ENCODE measurements at regions not wholly inside any gene's neighbourhood (a gene's known extent, or its start where the extent isn't known, plus 50 kb on each side); places are given as distances from the start of the nearest gene placed in this dataset.

DNA sequence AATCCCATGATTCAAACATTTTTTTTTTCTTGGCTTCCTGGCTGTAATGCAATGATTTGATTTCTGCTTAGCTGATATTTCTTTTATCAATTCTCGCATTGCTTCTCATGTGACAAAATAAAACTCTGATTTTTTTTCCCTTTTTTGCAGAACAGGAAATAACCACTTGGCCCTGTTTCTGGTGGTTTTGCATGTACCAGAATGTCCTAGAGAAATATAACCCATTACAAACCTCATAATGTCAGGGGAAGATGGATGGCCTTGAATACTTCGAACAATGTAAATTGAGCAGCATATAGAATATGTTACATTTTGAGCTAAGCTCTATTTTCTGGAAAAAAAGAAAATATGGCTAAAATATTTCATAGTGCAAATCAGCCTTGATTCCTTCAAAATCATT, 275.6 kb downstream of the RAP2B start:
- no peak for DNase-seq
- WGBS, 5 donors: 5 to 20% (median 6%) methylated on average over 2 of the region's 2 CpGs
- Histone ChIP-seq H3K4me1 (peaks cover 0 to 16% (median 10%) of the 10 kb centered on the region in 6 donors), H3K27me3 (replicated peaks in 1 of 7) (no peaks in the 10 kb centered on the region), H3K27ac (no peak overlapping the region), H3K4me3 (no peak overlapping the region), H3K36me3 (no peaks in the 10 kb centered on the region), H3K9me3 (no peaks in the 10 kb centered on the region)
- TF ChIP-seq, protein P1, sequence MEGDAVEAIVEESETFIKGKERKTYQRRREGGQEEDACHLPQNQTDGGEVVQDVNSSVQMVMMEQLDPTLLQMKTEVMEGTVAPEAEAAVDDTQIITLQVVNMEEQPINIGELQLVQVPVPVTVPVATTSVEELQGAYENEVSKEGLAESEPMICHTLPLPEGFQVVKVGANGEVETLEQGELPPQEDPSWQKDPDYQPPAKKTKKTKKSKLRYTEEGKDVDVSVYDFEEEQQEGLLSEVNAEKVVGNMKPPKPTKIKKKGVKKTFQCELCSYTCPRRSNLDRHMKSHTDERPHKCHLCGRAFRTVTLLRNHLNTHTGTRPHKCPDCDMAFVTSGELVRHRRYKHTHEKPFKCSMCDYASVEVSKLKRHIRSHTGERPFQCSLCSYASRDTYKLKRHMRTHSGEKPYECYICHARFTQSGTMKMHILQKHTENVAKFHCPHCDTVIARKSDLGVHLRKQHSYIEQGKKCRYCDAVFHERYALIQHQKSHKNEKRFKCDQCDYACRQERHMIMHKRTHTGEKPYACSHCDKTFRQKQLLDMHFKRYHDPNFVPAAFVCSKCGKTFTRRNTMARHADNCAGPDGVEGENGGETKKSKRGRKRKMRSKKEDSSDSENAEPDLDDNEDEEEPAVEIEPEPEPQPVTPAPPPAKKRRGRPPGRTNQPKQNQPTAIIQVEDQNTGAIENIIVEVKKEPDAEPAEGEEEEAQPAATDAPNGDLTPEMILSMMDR (IDR thresholded peaks at IDR 0.05 in 8 of 11, conservative IDR thresholded peaks at IDR 0.05 in 3 of 11): no peak
- intact Hi-C loops (cut with DNase I; ENCODE audit: low total_unique reads): no loop called here

DNA sequence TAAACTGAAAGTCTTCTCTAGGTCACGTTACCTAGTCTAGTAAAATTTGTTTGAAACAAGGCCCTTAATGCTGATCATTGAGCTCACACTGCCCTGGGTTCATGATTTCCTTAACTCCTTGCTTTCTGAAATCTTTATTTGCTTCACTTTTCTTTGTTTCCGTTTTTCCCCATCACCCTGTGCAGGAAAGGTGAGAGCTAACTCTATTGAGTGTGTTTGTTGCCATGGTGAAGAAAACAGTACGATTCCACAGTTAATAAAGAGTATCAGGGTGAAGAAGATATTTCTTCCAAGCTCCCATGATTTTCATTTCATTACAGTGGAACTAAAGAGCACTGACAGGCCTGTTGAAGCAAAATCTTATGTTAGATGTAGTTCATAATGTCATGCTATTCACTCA, 276.2 kb downstream of the RAP2B start:
- DNase-seq: no peak
- intact Hi-C loops (cut with DNase I; ENCODE audit: low total_unique reads): no loop called here
- TF ChIP-seq, protein P1 (IDR thresholded peaks at IDR 0.05 in 8 of 11, conservative IDR thresholded peaks at IDR 0.05 in 3 of 11): no peak
- TF ChIP-seq POLR2AphosphoS5 (IDR thresholded peaks at IDR 0.05) (no peak), POLR2A (IDR thresholded peaks at IDR 0.05) (no peak)
- WGBS, 5 donors: 66 to 87% (median 71%) methylated on average over 3 of the region's 3 CpGs
- H3K4me3 ChIP-seq: no peak overlapping the region
- peaks cover 0 to 16% (median 10%) of the 10 kb centered on the region in 6 donors for H3K4me1 ChIP-seq
- no peaks in the 10 kb centered on the region for H3K27me3 ChIP-seq (replicated peaks in 1 of 7)
- no peak overlapping the region for H3K27ac ChIP-seq
- H3K9me3 ChIP-seq: no peaks in the 10 kb centered on the region
- no peaks in the 10 kb centered on the region for H3K36me3 ChIP-seq

DNA sequence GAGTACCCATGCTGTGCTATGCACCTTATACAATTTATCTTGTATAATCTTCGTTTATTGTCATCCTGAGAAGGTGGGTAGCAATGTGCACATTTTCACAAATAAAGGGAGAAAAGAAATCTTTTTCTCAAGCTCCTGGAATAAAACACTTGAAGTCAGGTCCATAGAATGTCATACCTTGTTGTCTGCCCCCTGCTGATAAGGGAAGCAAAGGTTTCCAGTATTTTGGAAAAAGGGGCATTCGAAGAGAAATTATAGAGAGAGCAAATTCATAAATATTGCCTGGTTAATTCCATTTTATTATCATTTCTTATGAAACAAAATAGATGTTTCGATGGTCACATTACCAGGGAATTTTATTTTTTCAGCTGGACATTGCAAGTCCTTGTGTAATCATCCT, 277.8 kb downstream of the RAP2B start:
- no peaks in the 10 kb centered on the region for H3K27me3 ChIP-seq (replicated peaks in 1 of 7)
- intact Hi-C loops (cut with DNase I; ENCODE audit: low total_unique reads): no loop called here
- no peak overlapping the region for H3K27ac ChIP-seq
- no peak overlapping the region for H3K4me3 ChIP-seq
- no peak for TF ChIP-seq POLR2AphosphoS5 (IDR thresholded peaks at IDR 0.05)
- no peak for TF ChIP-seq POLR2A (IDR thresholded peaks at IDR 0.05)
- TF ChIP-seq, protein P1 (IDR thresholded peaks at IDR 0.05 in 8 of 11, conservative IDR thresholded peaks at IDR 0.05 in 3 of 11): no peak
- WGBS, 5 donors: 76 to 88% (median 80%) methylated on average over 3 of the region's 3 CpGs
- peaks cover 0 to 16% (median 10%) of the 10 kb centered on the region in 6 donors for H3K4me1 ChIP-seq
- no peaks in the 10 kb centered on the region for H3K9me3 ChIP-seq
- H3K36me3 ChIP-seq: no peaks in the 10 kb centered on the region
- DNase-seq: no peak

DNA sequence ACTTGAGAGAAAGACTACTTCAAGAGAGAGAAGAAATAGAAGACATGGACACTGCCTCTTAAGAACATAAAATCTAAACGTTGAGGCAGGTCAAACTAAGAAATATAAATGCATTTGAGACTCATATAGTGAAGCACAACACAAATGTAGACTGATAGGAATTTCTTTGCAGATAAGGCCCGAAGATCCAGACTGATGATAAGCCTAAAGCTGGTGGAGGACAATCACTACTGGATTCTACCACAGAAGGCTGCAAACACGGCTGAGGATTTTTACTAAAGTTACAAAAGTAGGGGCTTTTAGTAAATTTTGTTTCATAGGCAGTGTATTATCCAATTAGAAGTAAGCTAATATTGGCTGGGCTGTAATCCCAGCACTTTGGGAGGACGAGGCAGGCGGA, 278.3 kb downstream of the RAP2B start:
- H3K4me1 ChIP-seq: peaks cover 0 to 16% (median 10%) of the 10 kb centered on the region in 6 donors
- no peaks in the 10 kb centered on the region for H3K36me3 ChIP-seq
- no peak for DNase-seq
- 85 to 94% (median 90%) methylated on average over 5 of the region's 5 CpGs for WGBS, 5 donors
- intact Hi-C loops (cut with DNase I; ENCODE audit: low total_unique reads): no loop called here
- no peak for TF ChIP-seq POLR2AphosphoS5 (IDR thresholded peaks at IDR 0.05)
- TF ChIP-seq, protein P1 (IDR thresholded peaks at IDR 0.05 in 8 of 11, conservative IDR thresholded peaks at IDR 0.05 in 3 of 11): no peak
- no peak for TF ChIP-seq POLR2A (IDR thresholded peaks at IDR 0.05)
- H3K27me3 ChIP-seq (replicated peaks in 1 of 7): no peaks in the 10 kb centered on the region
- no peak overlapping the region for H3K4me3 ChIP-seq
- no peak overlapping the region for H3K27ac ChIP-seq
- no peaks in the 10 kb centered on the region for H3K9me3 ChIP-seq

Data from spleen (tissue), 11 donors.